DOHH2 (cell line): ENCODE measurements at regions not wholly inside any gene's neighbourhood (a gene's known extent, or its start where the extent isn't known, plus 50 kb on each side); places are given as distances from the start of the nearest gene placed in this dataset.

Source experiments
- CTCF ChIP-seq: fragments of 200-600 bp; sonication (generic); IDR thresholded peaks from one replicate; pipeline ENCODE4 v1.5.1; 2014; ENCODE audit warnings: antibody characterized with exemption, mild to moderate bottlenecking, low read depth, low read length; ENCODE audit not compliant: poor library complexity, severe bottlenecking
- EZH2phosphoT487 ChIP-seq: fragments of 200-600 bp; sonication (generic); IDR thresholded peaks from 2 replicates; pipeline ENCODE4 v1.6.1; 2017; ENCODE audit warnings: borderline replicate concordance, mild to moderate bottlenecking, antibody characterized with exemption, low read length, moderate library complexity, mixed read lengths

DNA sequence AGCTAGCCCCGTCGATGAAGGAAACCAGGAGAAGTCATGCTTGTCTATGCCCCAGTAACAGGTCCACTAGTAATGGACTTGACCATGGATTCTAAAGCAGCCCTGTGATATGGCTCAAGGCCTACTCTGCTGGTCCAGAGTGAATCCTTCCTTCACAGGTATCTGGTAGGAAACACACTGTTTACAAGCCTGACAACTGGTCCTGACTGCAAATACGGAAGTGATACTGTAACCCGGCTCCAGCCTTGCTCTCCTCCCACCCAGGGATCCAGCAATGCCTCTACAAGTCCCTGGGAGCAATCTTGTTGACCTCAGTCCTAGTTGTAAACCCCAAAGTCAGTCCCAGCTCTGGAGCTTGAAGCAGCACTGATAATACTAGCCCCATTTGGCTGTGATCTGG lies 239.2 kb upstream of the GRID2 start:
- TF ChIP-seq CTCF (no peak), EZH2phosphoT487 (no peak)
